ENCODE measurements at regions not wholly inside any gene's neighbourhood (a gene's known extent, or its start where the extent isn't known, plus 50 kb on each side); places are given as distances from the start of the nearest gene placed in this dataset.

DNA sequence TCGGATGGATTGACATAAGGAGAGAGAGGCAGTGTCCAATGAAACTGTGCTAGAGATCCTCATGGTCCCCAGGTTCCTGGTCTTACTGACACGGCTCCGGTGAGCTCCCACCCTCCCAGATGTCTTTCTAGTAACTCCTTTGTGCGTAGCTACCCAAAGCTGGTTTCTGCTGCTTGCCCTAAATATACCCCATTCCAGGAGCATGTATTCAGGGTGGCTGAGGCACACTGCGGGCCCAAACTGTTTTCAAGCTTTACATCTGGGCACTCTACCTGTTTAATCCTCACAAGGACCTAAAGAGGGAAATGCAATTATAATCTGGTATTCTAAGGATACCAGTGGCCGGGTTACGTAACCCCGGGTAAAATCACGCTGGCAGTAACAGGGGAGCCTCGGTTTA lies 161.2 kb upstream of the NSMCE3 start:
- no peak for TF ChIP-seq CTCF (IDR thresholded peaks at IDR 0.05)
- no peak for TF ChIP-seq POLR2AphosphoS5 (IDR thresholded peaks at IDR 0.05)
